H9 (cell line): ENCODE measurements at regions not wholly inside any gene's neighbourhood (a gene's known extent, or its start where the extent isn't known, plus 50 kb on each side); places are given as distances from the start of the nearest gene placed in this dataset.

Experiments
- DNase-seq: peaks from one replicate; pipeline ENCODE4 v3.0.0-alpha.2; 2017
- H2AFZ ChIP-seq: one replicate; pipeline ENCODE4 v1.6.1; 2013; ENCODE audit warnings: mild to moderate bottlenecking, low read length, control low read depth, moderate library complexity
- H2AK5ac ChIP-seq: 2 replicates; pipeline ENCODE4 v1.6.1; 2013; ENCODE audit warnings: low read length, control low read depth, mixed read lengths; ENCODE audit not compliant: insufficient read length
- H2BK120ac ChIP-seq: one replicate; pipeline ENCODE4 v1.6.1; 2013; ENCODE audit warnings: low read depth, mild to moderate bottlenecking, low read length, control low read depth, inconsistent platforms; ENCODE audit not compliant: poor library complexity, severe bottlenecking
- H2BK12ac ChIP-seq: 2 replicates; pipeline ENCODE4 v1.6.1; 2013; ENCODE audit warnings: low read length, control low read depth, mixed read lengths, low read depth; ENCODE audit not compliant: insufficient read length
- H2BK15ac ChIP-seq: 2 replicates; pipeline ENCODE4 v1.6.1; 2013; ENCODE audit warnings: low read depth, low read length, control low read depth
- H2BK20ac ChIP-seq: one replicate; pipeline ENCODE4 v1.6.1; 2013; ENCODE audit warnings: low read depth, mild to moderate bottlenecking, low read length, control low read depth, inconsistent platforms; ENCODE audit not compliant: poor library complexity, severe bottlenecking
- H2BK5ac ChIP-seq: 2 replicates; pipeline ENCODE4 v1.6.1; 2013; ENCODE audit warnings: low read length, control low read depth, mixed read lengths; ENCODE audit not compliant: insufficient read length
- H3K14ac ChIP-seq: 2 replicates; pipeline ENCODE4 v1.6.1; 2013; ENCODE audit warnings: low read length, control low read depth; ENCODE audit not compliant: insufficient read depth
- H3K18ac ChIP-seq: 2 replicates; pipeline ENCODE4 v1.6.1; 2013; ENCODE audit warnings: low read depth, mild to moderate bottlenecking, mixed read lengths, low read length, control low read depth; ENCODE audit not compliant: insufficient read length
- H3K23ac ChIP-seq: 2 replicates; pipeline ENCODE4 v1.6.1; 2013; ENCODE audit warnings: low read length, control low read depth, mixed read lengths, low read depth; ENCODE audit not compliant: insufficient read length
- H3K23me2 ChIP-seq: 2 replicates; pipeline ENCODE4 v1.6.1; 2013; ENCODE audit warnings: low read depth, mild to moderate bottlenecking, mixed read lengths, low read length, control low read depth; ENCODE audit not compliant: insufficient read length, poor library complexity, severe bottlenecking
- H3K27ac ChIP-seq: 2 replicates; pipeline ENCODE4 v1.5.1; 2013; ENCODE audit warnings: low read length, control low read depth, mixed read lengths, low read depth; ENCODE audit not compliant: insufficient read length
- H3K27me3 ChIP-seq: 2 replicates; pipeline ENCODE4 v1.6.1; 2013; ENCODE audit warnings: low read length, control low read depth, inconsistent platforms; ENCODE audit not compliant: insufficient read depth
- H3K4ac ChIP-seq: 2 replicates; pipeline ENCODE4 v1.6.1; 2013; ENCODE audit warnings: low read depth, mild to moderate bottlenecking, control low read depth, inconsistent platforms, low read length, moderate library complexity
- H3K4me1 ChIP-seq: 2 replicates; pipeline ENCODE4 v1.6.1; 2013; ENCODE audit warnings: low read length, control low read depth, inconsistent platforms; ENCODE audit not compliant: insufficient read depth
- H3K4me2 ChIP-seq: 2 replicates; pipeline ENCODE4 v1.6.1; 2013; ENCODE audit warnings: low read length, control low read depth, mixed read lengths; ENCODE audit not compliant: insufficient read length, insufficient read depth
- H3K56ac ChIP-seq: 2 replicates; pipeline ENCODE4 v1.6.1; 2013; ENCODE audit warnings: low read depth, mild to moderate bottlenecking, mixed read lengths, low read length, control low read depth; ENCODE audit not compliant: insufficient read length
- H3K79me1 ChIP-seq: 2 replicates; pipeline ENCODE4 v1.6.1; 2013; ENCODE audit warnings: low read depth, mild to moderate bottlenecking, moderate library complexity, low read length, control low read depth, inconsistent platforms; ENCODE audit not compliant: insufficient read depth, poor library complexity, severe bottlenecking
- H3K79me2 ChIP-seq: 2 replicates; pipeline ENCODE4 v1.6.1; 2013; ENCODE audit warnings: low read length, control low read depth, inconsistent platforms; ENCODE audit not compliant: insufficient read depth
- H3K9ac ChIP-seq: 2 replicates; pipeline ENCODE4 v1.6.1; 2013; ENCODE audit warnings: low read length, control low read depth, mixed read lengths; ENCODE audit not compliant: insufficient read length; ENCODE audit errors: extremely low read depth
- H3K9me3 ChIP-seq: one replicate; pipeline ENCODE4 v1.6.1; 2013; ENCODE audit warnings: low read depth, low read length, inconsistent platforms; ENCODE audit not compliant: control insufficient read depth
- H3T11ph ChIP-seq: one replicate; pipeline ENCODE4 v1.6.1; 2013; ENCODE audit warnings: mild to moderate bottlenecking, low read length, control low read depth, inconsistent platforms
- H4K20me1 ChIP-seq: one replicate; pipeline ENCODE4 v1.6.1; 2013; ENCODE audit not compliant: control insufficient read depth, insufficient read length, insufficient read depth
- H4K5ac ChIP-seq: 2 replicates; pipeline ENCODE4 v1.6.1; 2013; ENCODE audit warnings: low read depth, mild to moderate bottlenecking, mixed read lengths, low read length, control low read depth; ENCODE audit not compliant: insufficient read length
- H4K8ac ChIP-seq: replicated peaks from 2 replicates; pipeline ENCODE4 v1.6.1; 2013; ENCODE audit warnings: low read length, control low read depth, mixed read lengths, low read depth; ENCODE audit not compliant: insufficient read length
- H4K91ac ChIP-seq: 2 replicates; pipeline ENCODE4 v1.6.1; 2013; ENCODE audit warnings: low read depth, mild to moderate bottlenecking, moderate library complexity, mixed read lengths, low read length, control low read depth; ENCODE audit not compliant: insufficient read length
- H3K27ac Mint-ChIP-seq, 3 experiments: 2 replicates in 2 of 3; 3 replicates in 1 of 3; pipeline ENCODE4 v1.8.0; 2020 to 2021; ENCODE audit warnings: mixed read lengths in 3 of 3, mild to moderate bottlenecking in 1 of 3, moderate library complexity in 1 of 3
- H3K27me3 Mint-ChIP-seq: 2 replicates; pipeline ENCODE4 v1.8.0; 2021; ENCODE audit warnings: low read depth, mild to moderate bottlenecking, moderate library complexity, mixed read lengths
- H3K36me3 Mint-ChIP-seq, 3 experiments: 2 replicates in 2 of 3; 3 replicates in 1 of 3; pipeline ENCODE4 v1.8.0; 2020 to 2021; ENCODE audit warnings: low read depth in 3 of 3, mixed read lengths in 3 of 3; ENCODE audit not compliant: insufficient read depth in 1 of 3
- H3K4me1 Mint-ChIP-seq, 2 experiments: 2 replicates each; pipeline ENCODE4 v1.8.0; 2020; ENCODE audit warnings: mixed read lengths in 2 of 2
- H3K4me3 Mint-ChIP-seq, 2 experiments: 2 replicates in 1 of 2; 3 replicates in 1 of 2; pipeline ENCODE4 v1.8.0; 2020 to 2021; ENCODE audit warnings: mild to moderate bottlenecking in 2 of 2, mixed read lengths in 2 of 2, moderate library complexity in 1 of 2
- H3K9me3 Mint-ChIP-seq, 2 experiments: 2 replicates in 1 of 2; 3 replicates in 1 of 2; pipeline ENCODE4 v1.8.0; 2020; ENCODE audit warnings: mild to moderate bottlenecking in 2 of 2, mixed read lengths in 2 of 2, moderate library complexity in 1 of 2
- WGBS: extraction: QIAGEN DNeasy Blood & Tissue Kit; methylation state at CpG from one replicate; pipeline ENCODE4 v1.1.7; 2013; ENCODE audit warnings: missing lambda C conversion rate, low lambda C conversion rate, mixed read lengths; ENCODE audit not compliant: insufficient read length; ENCODE audit errors: extremely low coverage; 5-methylcytosine and 5-hydroxymethylcytosine counted together
- TF ChIP-seq, protein P1 (sequence below): fragments of 200-600 bp; sonication (generic); conservative IDR thresholded peaks from 3 replicates; pipeline ENCODE4 v1.8.0; 2021; ENCODE audit warnings: antibody characterized with exemption, mild to moderate bottlenecking

DNA sequence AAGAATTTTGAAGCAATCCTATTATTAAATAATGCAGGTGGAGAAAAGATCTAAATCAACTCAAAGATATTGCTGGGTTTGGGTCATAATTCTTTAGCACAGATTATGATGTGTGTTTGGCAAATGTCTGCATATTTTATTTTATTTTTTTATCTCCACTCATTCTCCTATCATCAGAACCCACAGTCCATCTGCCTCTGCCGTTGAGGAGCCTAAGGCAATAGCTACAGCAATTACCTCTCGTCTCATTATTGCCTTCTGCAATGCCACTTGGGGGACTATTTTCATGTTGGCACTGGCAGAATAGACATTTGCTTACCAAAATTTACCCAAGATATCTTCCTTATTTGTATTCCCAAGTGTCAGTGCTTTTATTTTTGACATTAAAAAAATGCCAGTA lies 815.9 kb upstream of the CNTNAP5 start:
- no peak overlapping the region for H4K91ac ChIP-seq
- H2BK15ac ChIP-seq = no peak overlapping the region
- no peaks in the 10 kb centered on the region for H3K27me3 Mint-ChIP-seq
- no peaks in the 10 kb centered on the region for H3K79me2 ChIP-seq
- H3K79me1 ChIP-seq = no peaks in the 10 kb centered on the region
- no peaks in the 10 kb centered on the region for H3K27me3 ChIP-seq
- no peak overlapping the region for H2BK5ac ChIP-seq
- no peak overlapping the region for H3K4me3 Mint-ChIP-seq
- H3K4me2 ChIP-seq = no peak overlapping the region
- no peaks in the 10 kb centered on the region for H3K9me3 Mint-ChIP-seq
- no peak overlapping the region for H4K8ac ChIP-seq
- no peak overlapping the region for H2AK5ac ChIP-seq
- no peak overlapping the region for H3K23ac ChIP-seq
- TF ChIP-seq, protein P1, sequence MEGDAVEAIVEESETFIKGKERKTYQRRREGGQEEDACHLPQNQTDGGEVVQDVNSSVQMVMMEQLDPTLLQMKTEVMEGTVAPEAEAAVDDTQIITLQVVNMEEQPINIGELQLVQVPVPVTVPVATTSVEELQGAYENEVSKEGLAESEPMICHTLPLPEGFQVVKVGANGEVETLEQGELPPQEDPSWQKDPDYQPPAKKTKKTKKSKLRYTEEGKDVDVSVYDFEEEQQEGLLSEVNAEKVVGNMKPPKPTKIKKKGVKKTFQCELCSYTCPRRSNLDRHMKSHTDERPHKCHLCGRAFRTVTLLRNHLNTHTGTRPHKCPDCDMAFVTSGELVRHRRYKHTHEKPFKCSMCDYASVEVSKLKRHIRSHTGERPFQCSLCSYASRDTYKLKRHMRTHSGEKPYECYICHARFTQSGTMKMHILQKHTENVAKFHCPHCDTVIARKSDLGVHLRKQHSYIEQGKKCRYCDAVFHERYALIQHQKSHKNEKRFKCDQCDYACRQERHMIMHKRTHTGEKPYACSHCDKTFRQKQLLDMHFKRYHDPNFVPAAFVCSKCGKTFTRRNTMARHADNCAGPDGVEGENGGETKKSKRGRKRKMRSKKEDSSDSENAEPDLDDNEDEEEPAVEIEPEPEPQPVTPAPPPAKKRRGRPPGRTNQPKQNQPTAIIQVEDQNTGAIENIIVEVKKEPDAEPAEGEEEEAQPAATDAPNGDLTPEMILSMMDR = no peak
- no peak overlapping the region for H3K9ac ChIP-seq
- H3K27ac ChIP-seq = no peak overlapping the region
- no peaks in the 10 kb centered on the region for H4K20me1 ChIP-seq
- H3K4ac ChIP-seq = no peak overlapping the region
- H3K27ac Mint-ChIP-seq = no peak overlapping the region
- H2BK20ac ChIP-seq = no peak overlapping the region
- no peak overlapping the region for H3K18ac ChIP-seq
- no peaks in the 10 kb centered on the region for H3K23me2 ChIP-seq
- no peaks in the 10 kb centered on the region for H3K9me3 ChIP-seq
- H3K14ac ChIP-seq = no peak overlapping the region
- no peak overlapping the region for H3K56ac ChIP-seq
- H3K4me1 ChIP-seq = no peaks in the 10 kb centered on the region
- WGBS = no CpG with 5 or more reads among the region's 2 CpGs
- H3K36me3 Mint-ChIP-seq = no peaks in the 10 kb centered on the region
- H4K5ac ChIP-seq = no peak overlapping the region
- DNase-seq = no peak
- no peaks in the 10 kb centered on the region for H3K4me1 Mint-ChIP-seq
- no peak overlapping the region for H2BK12ac ChIP-seq
- no peak overlapping the region for H2BK120ac ChIP-seq
- no peak overlapping the region for H3T11ph ChIP-seq
- H2AFZ ChIP-seq = no peak overlapping the region
